DMS 273 (cell line): ENCODE measurements at regions not wholly inside any gene's neighbourhood (a gene's known extent, or its start where the extent isn't known, plus 50 kb on each side); places are given as distances from the start of the nearest gene placed in this dataset.

Experiments used
- DNase-seq: peaks from one replicate; lab custom pipeline; 2025; ENCODE audit not compliant: unreplicated experiment; lab: John Stamatoyannopoulos, UW

DNA sequence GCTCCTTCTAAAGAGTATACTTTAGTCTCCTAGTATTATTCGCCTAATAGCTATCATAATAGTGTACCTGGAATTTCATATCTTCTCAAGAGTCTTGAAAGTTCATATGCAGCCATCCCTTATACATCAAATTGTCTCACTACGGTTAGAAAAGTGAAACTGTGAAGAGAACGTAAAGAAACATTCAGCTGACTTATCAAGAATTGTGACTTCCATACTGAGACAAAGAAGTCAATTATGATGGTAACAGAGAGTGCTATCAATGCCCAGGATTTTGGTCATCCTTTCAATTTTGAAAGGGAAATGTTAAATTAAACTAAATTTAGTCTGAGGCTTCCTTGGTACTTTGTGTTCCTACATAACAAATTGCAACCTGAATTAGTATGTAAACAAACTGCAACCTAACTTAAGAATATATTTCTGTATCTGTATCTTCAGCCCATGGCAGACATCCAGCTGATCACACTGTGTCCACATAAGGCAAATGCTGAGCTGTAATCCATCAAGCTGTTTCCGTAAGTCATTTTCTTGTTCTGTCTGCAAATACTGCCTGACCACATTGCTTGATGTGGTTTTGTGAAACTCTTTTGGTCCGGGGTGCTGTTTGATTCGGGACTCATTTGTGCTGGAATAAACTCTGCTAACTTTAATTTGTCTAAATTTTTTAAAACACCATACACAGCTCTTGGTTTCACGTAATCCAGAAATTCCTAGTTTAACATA, 469.6 kb downstream of the SI start:
- DNase-seq: no peak

DNA sequence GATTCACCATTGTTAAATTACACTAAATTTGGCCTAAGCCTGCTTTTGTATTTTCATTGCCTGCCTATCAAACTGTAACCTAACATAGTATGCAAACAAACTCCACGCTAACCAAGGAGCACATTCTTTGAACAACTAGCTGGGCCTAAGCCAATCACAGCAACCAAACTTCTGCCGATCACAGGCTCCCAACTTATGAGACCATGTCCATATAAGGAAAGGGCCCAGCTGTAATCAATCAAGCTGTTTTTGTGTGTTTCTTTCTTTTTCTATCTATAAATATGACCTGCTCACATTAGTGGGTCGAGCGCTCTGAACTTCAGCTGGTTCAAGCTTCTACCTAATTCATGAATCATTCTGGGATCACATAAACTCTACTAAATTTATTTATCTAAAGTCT, 473.6 kb downstream of the SI start:
- no peak for DNase-seq

DNA sequence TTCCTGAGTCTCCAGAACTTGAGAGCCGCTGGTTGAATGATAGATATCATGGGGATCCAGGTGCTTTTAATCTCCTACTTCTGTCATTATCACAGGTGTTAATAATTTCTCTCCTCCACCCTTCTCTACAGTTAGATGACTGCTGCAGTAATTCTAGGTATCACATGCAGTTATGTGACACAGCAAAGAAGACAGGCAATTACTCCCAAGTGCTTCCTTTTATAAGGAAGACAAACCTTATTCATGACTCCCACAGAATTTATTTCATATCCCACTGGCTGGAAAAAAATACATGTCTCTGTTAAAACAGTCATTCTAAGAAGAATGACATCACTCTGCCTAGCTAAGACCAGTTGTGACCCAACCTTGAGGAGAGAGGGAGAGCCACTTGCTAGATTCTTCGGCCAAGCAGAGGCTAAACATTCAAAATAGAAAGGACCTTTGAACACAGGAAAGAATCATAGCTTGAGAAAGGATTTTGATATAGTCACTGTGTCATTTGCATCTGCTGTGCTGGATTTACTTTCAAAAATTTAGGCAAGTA, 500.6 kb downstream of the SI start:
- DNase-seq: no peak

DNA sequence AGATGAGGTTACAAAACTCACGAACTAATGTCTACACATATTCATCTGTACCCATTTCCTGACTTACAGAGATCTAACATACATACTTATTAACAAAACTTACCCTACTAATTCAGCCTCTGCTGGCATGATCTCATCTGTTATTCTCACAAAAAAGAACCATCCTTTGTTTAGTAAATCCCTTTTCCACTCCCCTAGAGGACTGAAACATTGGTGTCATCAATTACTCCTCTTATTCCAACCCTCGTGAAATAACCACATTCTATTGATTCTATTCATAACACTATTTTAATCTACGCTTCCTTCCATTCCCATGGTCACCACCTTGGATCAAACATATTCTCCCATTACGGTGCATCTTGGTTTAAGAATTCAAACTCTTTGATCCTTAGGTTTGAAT, 505.9 kb downstream of the SI start:
- DNase-seq: no peak

DNA sequence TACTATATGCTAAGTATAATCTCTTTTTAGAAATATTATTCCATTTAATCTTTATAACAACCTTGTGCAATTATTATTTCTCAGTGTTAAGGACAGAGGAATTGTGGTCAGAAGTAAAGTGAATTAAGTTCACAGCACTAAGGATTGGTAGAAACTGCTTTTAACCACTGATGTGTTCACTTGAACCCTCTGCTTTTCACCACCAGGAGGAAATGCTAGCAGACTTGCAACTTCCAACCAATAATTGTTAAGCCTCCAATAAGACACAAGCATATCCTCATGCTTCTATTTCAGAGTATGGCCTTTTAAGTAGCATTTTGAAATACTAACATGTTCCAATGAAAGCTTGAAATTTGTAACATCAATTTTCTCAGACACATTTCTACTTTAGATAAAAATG, 527.4 kb downstream of the SI start:
- DNase-seq: peak; percentile 22

DNA sequence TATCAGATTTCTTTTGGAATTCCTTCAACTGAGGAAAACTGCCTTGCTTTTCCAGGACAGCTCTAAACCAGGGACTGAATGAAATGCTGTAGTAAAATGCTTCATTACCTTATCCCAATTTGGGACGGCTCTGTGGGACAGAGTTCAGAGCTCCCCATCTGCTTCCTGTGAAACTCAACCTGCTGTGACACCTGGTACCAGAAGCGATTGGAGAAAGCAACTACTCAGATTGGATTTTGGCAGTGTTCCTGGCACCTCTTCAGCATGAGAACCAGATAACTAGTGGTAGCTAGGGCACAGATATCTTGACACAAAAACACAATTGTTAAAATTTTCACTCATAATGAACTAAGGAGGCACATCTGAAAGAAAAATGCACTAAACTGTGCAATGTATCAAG, 539.1 kb downstream of the SI start:
- peak; percentile 97 for DNase-seq

DNA sequence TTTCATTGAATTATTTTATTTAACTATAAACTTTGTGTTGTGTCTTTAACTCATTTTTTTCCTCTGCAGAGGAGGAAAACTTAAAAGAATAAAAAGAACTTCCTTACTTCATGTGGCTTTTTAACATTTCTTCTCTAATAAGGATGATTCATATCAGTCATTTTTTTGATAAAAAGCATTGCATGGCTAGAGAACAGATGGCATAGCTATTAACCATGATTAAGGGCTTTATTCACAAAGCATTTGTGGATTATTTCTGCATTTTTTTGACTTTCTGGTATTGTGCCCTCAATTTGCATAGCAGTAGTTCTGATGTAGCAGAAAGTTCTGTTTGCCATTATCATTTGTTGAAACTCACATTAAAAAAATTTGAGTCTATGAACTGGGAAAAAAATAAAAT, 540.8 kb downstream of the SI start:
- DNase-seq: peak; percentile 15

DNA sequence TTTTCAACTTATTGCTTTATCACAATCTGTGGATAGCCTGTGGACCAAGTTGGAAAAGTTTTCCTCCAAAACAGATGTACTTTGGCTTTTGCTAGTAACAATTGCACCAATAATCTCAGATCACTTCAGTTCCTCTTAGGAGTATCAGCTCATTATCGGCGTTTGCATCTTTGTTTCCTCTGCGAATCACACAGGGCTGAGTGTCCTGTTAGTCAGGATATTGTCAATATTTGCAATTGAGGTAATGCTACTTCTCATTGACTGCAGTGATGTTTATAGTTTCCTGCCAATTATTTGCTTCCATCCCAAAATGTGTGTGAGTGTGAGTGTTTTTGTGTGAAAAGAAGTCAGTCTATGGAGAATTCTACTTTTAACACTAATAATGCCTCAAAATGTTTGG, 545.0 kb downstream of the SI start:
- no peak for DNase-seq

DNA sequence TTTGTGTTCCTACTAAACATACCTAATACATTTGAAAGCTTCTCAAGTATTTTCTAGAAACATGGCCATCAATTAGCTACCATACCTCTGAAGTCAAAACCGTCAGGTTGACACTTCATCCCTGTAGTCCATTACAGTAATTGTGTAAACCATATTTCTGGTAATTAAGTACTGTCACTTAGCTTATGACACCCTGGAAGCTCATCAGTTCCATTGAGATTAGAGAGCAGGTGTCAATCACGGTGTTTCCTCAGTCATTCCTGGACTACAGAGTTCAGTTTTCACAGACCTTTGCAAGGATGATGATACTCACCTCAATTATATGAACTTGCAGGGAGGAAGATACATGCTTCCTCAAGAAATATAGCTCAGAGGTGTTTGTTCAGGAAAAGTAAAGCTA, 552.0 kb downstream of the SI start:
- no peak for DNase-seq

DNA sequence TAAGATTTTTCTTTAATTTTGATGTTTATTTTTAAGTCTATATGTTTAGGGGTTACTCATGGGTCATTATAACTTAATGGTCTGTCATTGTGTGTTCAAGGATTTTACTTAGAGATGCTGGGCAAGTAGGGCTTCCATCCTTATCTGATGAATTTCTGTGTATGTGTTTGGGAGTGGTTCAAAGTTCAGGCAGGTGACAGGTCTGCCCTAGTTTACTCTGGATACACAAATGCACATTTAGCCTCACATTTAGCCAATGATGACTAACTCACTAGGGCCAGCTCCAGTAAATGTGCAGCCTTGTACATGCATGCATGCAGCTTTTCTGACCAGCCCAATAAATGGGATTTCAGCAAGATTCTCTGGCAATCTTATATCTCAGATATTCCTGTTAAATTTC, 554.1 kb downstream of the SI start:
- DNase-seq: no peak

DNA sequence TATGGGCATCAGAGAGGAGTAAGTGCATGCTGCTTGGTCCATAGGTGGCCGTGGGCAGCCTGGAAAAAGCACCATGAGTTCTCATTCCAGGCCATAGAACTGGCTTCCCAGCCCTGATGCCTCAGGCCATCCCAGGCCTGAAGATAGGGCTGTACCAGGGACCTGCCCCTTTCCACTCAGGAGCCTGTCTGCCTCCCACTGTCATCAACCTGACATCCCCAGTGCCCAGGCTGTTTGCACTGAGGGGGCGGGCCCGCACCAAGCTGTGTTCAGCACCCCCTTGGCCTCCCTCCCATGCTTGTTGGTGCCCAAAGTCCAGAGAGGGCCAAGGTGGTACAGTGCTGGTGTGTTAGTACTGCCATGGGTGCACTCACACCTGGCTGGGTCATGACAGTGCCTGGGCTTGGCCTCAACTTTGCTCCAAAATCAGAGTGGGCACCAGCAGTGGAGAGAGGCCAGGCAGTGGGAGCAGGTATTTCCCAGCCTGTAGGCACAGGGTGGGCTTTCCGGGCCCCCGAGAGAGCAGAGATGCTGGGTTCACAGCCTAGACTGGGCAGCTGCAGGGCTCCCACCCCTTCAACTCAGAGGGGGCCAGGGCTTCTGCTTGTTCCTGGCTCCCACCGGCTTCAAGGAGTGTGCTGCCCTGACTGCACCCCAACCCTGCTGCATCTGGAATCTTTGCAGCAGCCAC, 556.1 kb downstream of the SI start:
- DNase-seq: no peak

DNA sequence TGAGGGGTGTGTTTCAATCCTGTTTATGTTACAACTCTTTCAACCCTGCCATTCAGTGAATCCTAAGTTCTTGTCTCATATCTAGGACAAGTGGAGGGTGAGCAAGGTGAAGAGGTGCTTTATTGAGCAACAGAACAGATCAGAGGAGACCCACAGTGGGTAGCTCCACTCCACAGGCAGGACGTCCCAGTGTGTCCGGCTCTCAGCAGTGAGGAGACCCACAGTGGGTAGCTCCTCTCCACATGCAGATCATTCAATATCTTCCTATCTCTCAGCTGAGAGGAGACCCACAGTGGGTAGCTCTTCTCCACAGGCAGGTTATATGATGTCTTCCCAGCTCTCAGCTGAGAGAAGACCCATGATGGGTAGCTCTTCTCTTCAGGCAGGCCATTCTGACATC, 556.7 kb downstream of the SI start:
- DNase-seq: no peak

DNA sequence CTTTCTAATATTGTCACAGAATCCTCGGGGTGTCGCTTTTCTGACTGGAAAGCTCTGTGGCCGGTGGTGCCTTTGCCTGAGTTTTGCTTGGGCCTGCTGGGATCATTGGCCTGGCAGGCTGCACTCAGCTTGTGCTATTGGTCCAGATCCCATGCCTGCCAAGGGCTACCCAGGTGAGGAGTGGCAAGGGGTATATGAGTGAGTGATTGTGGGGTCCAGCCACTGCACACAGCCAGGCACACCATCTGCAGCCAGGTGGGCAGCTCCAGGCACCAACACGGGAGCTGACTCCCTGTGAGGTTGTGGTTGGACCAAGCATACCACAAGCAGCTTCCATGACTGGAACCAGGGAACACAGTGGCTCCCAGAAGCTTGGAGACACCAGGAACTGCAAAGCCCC, 557.2 kb downstream of the SI start:
- no peak for DNase-seq

DNA sequence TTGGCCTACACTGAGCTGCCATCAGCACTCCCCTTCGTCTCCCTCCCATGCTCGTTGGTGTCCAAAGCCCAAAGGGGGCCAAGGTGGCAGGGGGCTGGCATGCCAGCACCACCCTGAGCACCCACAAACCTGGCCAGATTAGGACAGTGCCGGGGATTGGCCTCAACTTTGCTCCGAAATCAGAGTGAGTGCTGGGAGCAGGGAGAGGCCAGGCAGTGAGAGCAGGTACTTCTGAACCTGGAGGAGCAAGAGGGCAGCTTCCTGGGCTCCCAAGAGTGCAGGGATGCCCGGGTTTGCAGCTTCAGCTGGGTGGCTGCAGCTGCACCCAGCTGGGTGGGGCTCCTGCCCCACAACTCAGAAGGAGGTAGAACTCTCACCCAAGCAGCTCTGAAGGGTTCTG, 563.0 kb downstream of the SI start:
- no peak for DNase-seq

DNA sequence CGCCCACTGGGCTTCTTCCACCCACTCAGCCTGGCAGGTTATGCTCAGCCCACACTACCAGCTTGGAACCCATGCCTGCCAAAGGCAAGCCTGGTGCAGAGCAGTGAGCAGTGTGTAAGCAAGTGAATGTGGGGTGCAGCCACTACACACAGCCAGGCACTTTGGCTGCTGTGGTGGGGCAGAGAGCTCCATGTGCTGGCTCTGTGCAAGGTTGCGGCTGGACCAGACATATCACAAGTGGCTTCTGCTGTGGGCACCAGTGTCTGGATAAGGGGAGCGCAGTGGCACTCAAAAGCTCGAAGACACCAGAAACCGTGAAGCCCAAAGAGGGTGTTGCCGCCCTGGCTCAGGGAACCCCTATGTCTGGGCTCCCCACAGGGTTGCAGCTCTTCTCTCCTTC, 563.7 kb downstream of the SI start:
- DNase-seq: no peak

DNA sequence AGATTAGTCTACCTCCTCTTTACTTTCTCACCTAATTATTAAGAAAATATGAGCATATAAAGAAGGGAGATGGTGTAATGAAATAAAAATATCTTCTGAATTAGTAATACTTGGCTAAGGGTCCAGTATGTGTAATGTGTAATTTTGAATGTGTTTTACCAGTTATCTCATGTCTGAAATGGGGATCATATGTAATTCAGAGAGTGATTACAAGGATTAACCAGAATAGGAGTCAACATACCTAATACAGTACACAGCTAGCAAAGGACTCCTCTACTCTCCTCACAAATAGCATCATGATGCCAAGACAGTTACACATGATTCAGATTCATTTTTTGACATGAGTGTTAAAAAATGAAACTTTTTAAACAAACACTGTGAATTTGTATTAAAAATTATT, 570.4 kb downstream of the SI start:
- no peak for DNase-seq

DNA sequence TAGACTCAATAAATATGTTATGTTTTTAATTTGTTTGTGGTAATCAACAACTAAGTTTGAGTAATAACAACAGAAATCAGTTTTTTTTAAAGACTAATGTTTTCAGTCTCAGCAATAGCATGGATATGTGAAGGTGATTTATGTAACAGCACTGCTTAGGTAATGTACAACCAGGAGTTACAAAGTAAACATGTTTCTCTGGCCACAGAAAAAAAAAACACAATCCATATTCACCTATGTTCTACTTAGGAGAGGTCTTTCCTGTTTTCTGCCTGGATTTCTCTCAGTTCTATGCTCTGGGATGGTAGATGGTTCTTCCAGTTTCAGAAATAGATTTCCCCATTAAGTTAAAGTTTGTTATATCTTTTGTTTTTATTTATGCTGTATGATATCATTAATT, 579.4 kb downstream of the SI start:
- no peak for DNase-seq

DNA sequence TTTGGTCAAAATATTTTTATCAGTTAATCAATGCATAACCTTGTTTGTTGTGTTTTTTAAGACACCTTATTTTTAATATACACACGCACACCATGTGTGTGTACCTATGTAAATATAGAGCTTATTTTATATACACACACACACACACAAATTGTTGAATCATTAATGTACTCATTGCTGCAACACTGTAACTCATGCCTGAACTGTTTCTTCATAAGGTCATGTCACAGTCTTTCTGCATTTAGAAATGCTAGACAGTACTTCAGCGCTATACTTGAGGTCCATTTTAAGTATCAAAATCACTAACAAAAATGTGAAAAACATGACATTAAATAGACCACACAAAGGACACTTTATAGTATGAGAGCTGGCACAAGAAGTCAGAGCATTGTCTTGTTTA, 589.4 kb downstream of the SI start:
- DNase-seq: no peak

DNA sequence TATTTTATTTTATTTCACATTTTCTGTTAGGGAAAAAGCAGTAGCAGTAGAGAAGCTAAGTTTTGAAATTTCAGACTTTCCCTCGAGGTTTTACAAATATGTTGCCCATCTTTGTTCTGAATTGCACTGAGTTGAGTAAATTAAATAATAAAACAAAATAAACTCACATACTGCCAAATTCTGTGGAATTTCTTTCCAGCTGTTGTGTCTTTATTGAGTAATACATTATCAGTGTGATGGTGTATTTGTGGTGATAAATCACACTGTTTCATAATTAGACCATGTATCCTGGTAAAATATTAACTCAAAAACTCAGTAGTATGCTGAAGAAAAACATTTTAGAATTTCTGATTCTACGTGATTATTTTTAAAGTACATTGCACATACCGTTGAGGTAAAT, 592.1 kb downstream of the SI start:
- no peak for DNase-seq

DNA sequence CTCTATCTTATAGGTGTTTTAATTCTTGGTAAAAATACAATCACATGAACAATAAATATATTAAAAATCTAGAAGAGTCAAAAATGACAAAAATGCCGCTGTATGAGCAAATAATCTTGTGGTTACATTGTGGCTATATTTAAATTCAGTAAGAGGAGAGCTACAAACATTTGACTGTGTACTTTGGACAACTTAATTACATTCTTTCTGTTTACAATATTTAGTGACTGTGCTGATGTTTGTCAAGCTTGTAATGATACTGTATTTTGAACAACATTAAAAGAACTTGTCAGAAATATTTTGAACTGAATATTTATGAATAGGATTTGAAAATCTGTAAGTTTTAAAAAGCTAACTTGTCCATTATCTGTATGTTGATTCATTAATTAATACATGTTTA, 598.3 kb downstream of the SI start:
- no peak for DNase-seq

DNA sequence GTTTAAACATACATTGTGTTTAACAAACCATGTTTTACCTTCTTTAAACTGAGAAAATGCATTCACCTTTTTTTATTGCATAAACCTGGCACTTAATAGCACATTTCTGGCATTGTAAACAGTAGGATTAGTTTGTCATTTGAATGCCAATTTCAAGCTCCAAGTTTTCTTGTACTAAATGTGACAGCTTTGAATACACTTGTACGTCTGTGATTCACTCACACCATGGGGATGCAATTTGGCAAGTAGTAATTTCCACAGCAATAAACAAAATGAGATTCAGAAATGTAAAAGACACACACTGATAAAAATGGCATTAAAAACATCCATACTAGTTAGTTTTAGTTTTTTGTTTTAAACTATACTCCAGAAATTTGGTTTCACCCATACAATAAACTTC, 598.9 kb downstream of the SI start:
- DNase-seq: no peak

DNA sequence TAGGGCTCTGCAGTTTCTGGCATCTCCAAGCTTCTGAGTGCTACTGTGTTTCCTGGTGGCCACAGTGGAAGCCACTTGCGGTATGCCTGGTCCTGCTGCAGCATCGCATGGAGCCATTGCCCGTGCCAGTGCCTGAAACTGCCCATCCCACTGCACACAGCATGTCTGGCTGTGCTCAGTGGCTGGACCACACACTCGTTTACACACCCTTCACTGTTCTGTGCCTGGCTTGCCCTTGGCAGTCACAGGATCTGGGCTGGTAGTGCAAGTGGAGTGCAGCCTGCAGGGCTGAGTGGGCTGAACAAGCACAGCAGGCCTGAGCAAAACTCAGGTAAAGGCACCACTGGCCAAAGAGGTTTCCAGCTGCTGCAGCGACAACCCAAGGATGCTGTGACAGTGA, 600.0 kb downstream of the SI start:
- DNase-seq: no peak

DNA sequence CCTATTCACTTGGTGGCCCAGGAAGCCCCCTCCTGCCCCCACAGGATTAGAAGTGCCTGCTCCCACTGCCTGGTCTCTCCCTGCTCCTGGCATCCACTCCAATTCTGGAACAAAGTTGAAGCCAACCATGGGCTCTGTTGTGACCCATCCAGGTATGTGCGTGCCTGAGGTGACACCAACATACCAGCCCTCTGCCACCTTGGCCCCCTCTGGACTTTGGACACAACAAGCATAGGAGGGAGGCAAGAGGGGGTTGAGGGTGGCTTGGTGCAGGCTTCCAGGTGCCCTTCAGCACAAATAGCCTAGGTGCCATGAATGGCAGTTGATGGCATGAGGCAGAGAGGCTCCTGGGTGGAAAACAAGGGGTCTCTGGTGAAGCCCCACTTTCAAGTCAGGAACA, 600.9 kb downstream of the SI start:
- no peak for DNase-seq
